Endothelial cell of umbilical vein (primary cell): ENCODE measurements at regions not wholly inside any gene's neighbourhood (a gene's known extent, or its start where the extent isn't known, plus 50 kb on each side); places are given as distances from the start of the nearest gene placed in this dataset.

Experiments
- CTCF ChIP-seq, 2 donors: IDR thresholded peaks; 1 replicate in 1 of 2; 2 replicates in 1 of 2; pipeline ENCODE4 v1.5.1; 2011; ENCODE audit warnings: low read length in 2 of 2, mild to moderate bottlenecking in 2 of 2, moderate library complexity in 2 of 2, control low read depth in 1 of 2, inconsistent platforms in 1 of 2, low read depth in 1 of 2; ENCODE audit not compliant: insufficient read depth in 1 of 2; ENCODE audit errors: extremely low read depth in 1 of 2
- JUN ChIP-seq: IDR thresholded peaks from 2 replicates; pipeline ENCODE4 v1.6.1; 2011; ENCODE audit warnings: borderline replicate concordance, low read depth; ENCODE audit not compliant: insufficient read length, insufficient read depth
- POLR2A ChIP-seq: IDR thresholded peaks from 2 replicates; pipeline ENCODE4 v1.6.1; 2012; ENCODE audit warnings: low read depth, mild to moderate bottlenecking, control low read depth, low read length
- POLR2AphosphoS5 ChIP-seq: IDR thresholded peaks from 2 replicates; pipeline ENCODE4 v1.6.1; 2012; ENCODE audit warnings: low read depth, mild to moderate bottlenecking, control low read depth, low read length, moderate library complexity; ENCODE audit not compliant: insufficient read depth

DNA sequence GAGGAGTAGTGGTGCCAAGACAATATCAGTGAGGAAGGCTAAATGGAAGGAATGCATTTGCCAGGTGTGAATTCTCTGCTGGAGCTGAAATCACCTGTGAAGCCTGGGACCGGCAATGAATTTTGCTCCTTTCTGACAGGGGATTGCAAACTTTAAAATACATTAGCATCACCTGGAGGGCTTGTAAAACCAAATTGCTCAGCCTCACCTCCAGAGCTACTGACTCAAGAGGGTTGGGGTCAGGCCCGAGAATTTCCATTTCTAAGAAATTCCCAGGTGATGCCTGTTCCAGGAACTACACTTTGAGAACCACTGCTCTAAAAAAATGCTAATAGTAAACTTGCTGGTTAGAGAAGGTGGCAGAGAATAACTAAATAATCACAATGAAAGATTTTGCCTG, 445.6 kb upstream of the RBMS3 start:
- TF ChIP-seq POLR2AphosphoS5: no peak
- TF ChIP-seq CTCF (IDR thresholded peaks at IDR 0.05; ENCODE audit: extremely low read depth in 1 of 2, insufficient read depth in 1 of 2, low read depth in 1 of 2, low read length in 2 of 2): no peak
- no peak for TF ChIP-seq POLR2A
- TF ChIP-seq JUN: no peak
